GM12864 (cell line): ENCODE measurements at regions not wholly inside any gene's neighbourhood (a gene's known extent, or its start where the extent isn't known, plus 50 kb on each side); places are given as distances from the start of the nearest gene placed in this dataset.
"Not testable (repeated sequence)": the region's sequence is repeated elsewhere in the genome, so short reads cannot be mapped to it uniquely, and the experiment has no call there.

Experiments used
- DNase-seq: peaks from one replicate; pipeline ENCODE4 v3.0.0-alpha.2; 2011; ENCODE audit warnings: low read depth
- H3K4me3 ChIP-seq: 2 replicates; pipeline ENCODE4 v1.5.1; 2011; ENCODE audit warnings: mild to moderate bottlenecking, low read depth, low read length, control low read depth
- CTCF ChIP-seq: IDR thresholded peaks from 2 replicates; pipeline ENCODE4 v1.5.1; 2011; ENCODE audit warnings: low read depth, mild to moderate bottlenecking, moderate library complexity, low read length, control low read depth, inconsistent platforms; ENCODE audit errors: missing control alignments

GRCh38 chr12:39699079-39699478 is 79.5 kb upstream of the ABCD2 start:
- not testable (repeated sequence) for DNase-seq, H3K4me3 ChIP-seq

- no peak for DNase-seq
- H3K4me3 ChIP-seq, result no peak overlapping the region
- TF ChIP-seq CTCF, result no peak
Measured at GRCh38 chr12:39697108-39697507, 77.5 kb upstream of the ABCD2 start.

GRCh38 chr12:39692258-39692853 is 72.8 kb upstream of the ABCD2 start:
- TF ChIP-seq CTCF, result no peak
- H3K4me3 ChIP-seq, result no peak overlapping the region
- DNase-seq, result no peak

- no peak for TF ChIP-seq CTCF
- no peak overlapping the region for H3K4me3 ChIP-seq
- DNase-seq, result no peak
Measured at GRCh38 chr12:39685854-39686657, 66.5 kb upstream of the ABCD2 start.

GRCh38 chr12:39682689-39683477 is 63.3 kb upstream of the ABCD2 start:
- no peak for TF ChIP-seq CTCF
- no peak overlapping the region for H3K4me3 ChIP-seq
- DNase-seq, result no peak

- DNase-seq, result no peak
Measured at GRCh38 chr12:39675263-39675662, 55.7 kb upstream of the ABCD2 start.

More at GRCh38 chr12:39675263-39675662, 55.7 kb upstream of the ABCD2 start:
- TF ChIP-seq CTCF, result no peak
- H3K4me3 ChIP-seq, result no peak overlapping the region
